H9 (cell line): ENCODE measurements at regions not wholly inside any gene's neighbourhood (a gene's known extent, or its start where the extent isn't known, plus 50 kb on each side); places are given as distances from the start of the nearest gene placed in this dataset.

Experiments used
- DNase-seq: peaks from one replicate; pipeline ENCODE4 v3.0.0-alpha.2; 2017
- H2AFZ ChIP-seq: one replicate; pipeline ENCODE4 v1.6.1; 2013; ENCODE audit warnings: mild to moderate bottlenecking, low read length, control low read depth, moderate library complexity
- H2AK5ac ChIP-seq: 2 replicates; pipeline ENCODE4 v1.6.1; 2013; ENCODE audit warnings: low read length, control low read depth, mixed read lengths; ENCODE audit not compliant: insufficient read length
- H2BK120ac ChIP-seq: one replicate; pipeline ENCODE4 v1.6.1; 2013; ENCODE audit warnings: low read depth, mild to moderate bottlenecking, low read length, control low read depth, inconsistent platforms; ENCODE audit not compliant: poor library complexity, severe bottlenecking
- H2BK12ac ChIP-seq: 2 replicates; pipeline ENCODE4 v1.6.1; 2013; ENCODE audit warnings: low read length, control low read depth, mixed read lengths, low read depth; ENCODE audit not compliant: insufficient read length
- H2BK15ac ChIP-seq: 2 replicates; pipeline ENCODE4 v1.6.1; 2013; ENCODE audit warnings: low read depth, low read length, control low read depth
- H2BK20ac ChIP-seq: one replicate; pipeline ENCODE4 v1.6.1; 2013; ENCODE audit warnings: low read depth, mild to moderate bottlenecking, low read length, control low read depth, inconsistent platforms; ENCODE audit not compliant: poor library complexity, severe bottlenecking
- H2BK5ac ChIP-seq: 2 replicates; pipeline ENCODE4 v1.6.1; 2013; ENCODE audit warnings: low read length, control low read depth, mixed read lengths; ENCODE audit not compliant: insufficient read length
- H3K14ac ChIP-seq: 2 replicates; pipeline ENCODE4 v1.6.1; 2013; ENCODE audit warnings: low read length, control low read depth; ENCODE audit not compliant: insufficient read depth
- H3K18ac ChIP-seq: 2 replicates; pipeline ENCODE4 v1.6.1; 2013; ENCODE audit warnings: low read depth, mild to moderate bottlenecking, mixed read lengths, low read length, control low read depth; ENCODE audit not compliant: insufficient read length
- H3K23ac ChIP-seq: 2 replicates; pipeline ENCODE4 v1.6.1; 2013; ENCODE audit warnings: low read length, control low read depth, mixed read lengths, low read depth; ENCODE audit not compliant: insufficient read length
- H3K23me2 ChIP-seq: 2 replicates; pipeline ENCODE4 v1.6.1; 2013; ENCODE audit warnings: low read depth, mild to moderate bottlenecking, mixed read lengths, low read length, control low read depth; ENCODE audit not compliant: insufficient read length, poor library complexity, severe bottlenecking
- H3K27ac ChIP-seq: 2 replicates; pipeline ENCODE4 v1.5.1; 2013; ENCODE audit warnings: low read length, control low read depth, mixed read lengths, low read depth; ENCODE audit not compliant: insufficient read length
- H3K27me3 ChIP-seq: 2 replicates; pipeline ENCODE4 v1.6.1; 2013; ENCODE audit warnings: low read length, control low read depth, inconsistent platforms; ENCODE audit not compliant: insufficient read depth
- H3K4ac ChIP-seq: 2 replicates; pipeline ENCODE4 v1.6.1; 2013; ENCODE audit warnings: low read depth, mild to moderate bottlenecking, control low read depth, inconsistent platforms, low read length, moderate library complexity
- H3K4me1 ChIP-seq: 2 replicates; pipeline ENCODE4 v1.6.1; 2013; ENCODE audit warnings: low read length, control low read depth, inconsistent platforms; ENCODE audit not compliant: insufficient read depth
- H3K4me2 ChIP-seq: 2 replicates; pipeline ENCODE4 v1.6.1; 2013; ENCODE audit warnings: low read length, control low read depth, mixed read lengths; ENCODE audit not compliant: insufficient read length, insufficient read depth
- H3K56ac ChIP-seq: 2 replicates; pipeline ENCODE4 v1.6.1; 2013; ENCODE audit warnings: low read depth, mild to moderate bottlenecking, mixed read lengths, low read length, control low read depth; ENCODE audit not compliant: insufficient read length
- H3K79me1 ChIP-seq: 2 replicates; pipeline ENCODE4 v1.6.1; 2013; ENCODE audit warnings: low read depth, mild to moderate bottlenecking, moderate library complexity, low read length, control low read depth, inconsistent platforms; ENCODE audit not compliant: insufficient read depth, poor library complexity, severe bottlenecking
- H3K79me2 ChIP-seq: 2 replicates; pipeline ENCODE4 v1.6.1; 2013; ENCODE audit warnings: low read length, control low read depth, inconsistent platforms; ENCODE audit not compliant: insufficient read depth
- H3K9ac ChIP-seq: 2 replicates; pipeline ENCODE4 v1.6.1; 2013; ENCODE audit warnings: low read length, control low read depth, mixed read lengths; ENCODE audit not compliant: insufficient read length; ENCODE audit errors: extremely low read depth
- H3K9me3 ChIP-seq: one replicate; pipeline ENCODE4 v1.6.1; 2013; ENCODE audit warnings: low read depth, low read length, inconsistent platforms; ENCODE audit not compliant: control insufficient read depth
- H3T11ph ChIP-seq: one replicate; pipeline ENCODE4 v1.6.1; 2013; ENCODE audit warnings: mild to moderate bottlenecking, low read length, control low read depth, inconsistent platforms
- H4K20me1 ChIP-seq: one replicate; pipeline ENCODE4 v1.6.1; 2013; ENCODE audit not compliant: control insufficient read depth, insufficient read length, insufficient read depth
- H4K5ac ChIP-seq: 2 replicates; pipeline ENCODE4 v1.6.1; 2013; ENCODE audit warnings: low read depth, mild to moderate bottlenecking, mixed read lengths, low read length, control low read depth; ENCODE audit not compliant: insufficient read length
- H4K8ac ChIP-seq: replicated peaks from 2 replicates; pipeline ENCODE4 v1.6.1; 2013; ENCODE audit warnings: low read length, control low read depth, mixed read lengths, low read depth; ENCODE audit not compliant: insufficient read length
- H4K91ac ChIP-seq: 2 replicates; pipeline ENCODE4 v1.6.1; 2013; ENCODE audit warnings: low read depth, mild to moderate bottlenecking, moderate library complexity, mixed read lengths, low read length, control low read depth; ENCODE audit not compliant: insufficient read length
- H3K27ac Mint-ChIP-seq, 3 experiments: 2 replicates in 2 of 3; 3 replicates in 1 of 3; pipeline ENCODE4 v1.8.0; 2020 to 2021; ENCODE audit warnings: mixed read lengths in 3 of 3, mild to moderate bottlenecking in 1 of 3, moderate library complexity in 1 of 3
- H3K27me3 Mint-ChIP-seq: 2 replicates; pipeline ENCODE4 v1.8.0; 2021; ENCODE audit warnings: low read depth, mild to moderate bottlenecking, moderate library complexity, mixed read lengths
- H3K36me3 Mint-ChIP-seq, 3 experiments: 2 replicates in 2 of 3; 3 replicates in 1 of 3; pipeline ENCODE4 v1.8.0; 2020 to 2021; ENCODE audit warnings: low read depth in 3 of 3, mixed read lengths in 3 of 3; ENCODE audit not compliant: insufficient read depth in 1 of 3
- H3K4me1 Mint-ChIP-seq, 2 experiments: 2 replicates each; pipeline ENCODE4 v1.8.0; 2020; ENCODE audit warnings: mixed read lengths in 2 of 2
- H3K4me3 Mint-ChIP-seq, 2 experiments: 2 replicates in 1 of 2; 3 replicates in 1 of 2; pipeline ENCODE4 v1.8.0; 2020 to 2021; ENCODE audit warnings: mild to moderate bottlenecking in 2 of 2, mixed read lengths in 2 of 2, moderate library complexity in 1 of 2
- H3K9me3 Mint-ChIP-seq, 2 experiments: 2 replicates in 1 of 2; 3 replicates in 1 of 2; pipeline ENCODE4 v1.8.0; 2020; ENCODE audit warnings: mild to moderate bottlenecking in 2 of 2, mixed read lengths in 2 of 2, moderate library complexity in 1 of 2
- CTCF ChIP-seq: fragments of 200-600 bp; sonication (generic); conservative IDR thresholded peaks from 3 replicates; pipeline ENCODE4 v1.8.0; 2021; ENCODE audit warnings: antibody characterized with exemption, mild to moderate bottlenecking
- WGBS: extraction: QIAGEN DNeasy Blood & Tissue Kit; methylation state at CpG from one replicate; pipeline ENCODE4 v1.1.7; 2013; ENCODE audit warnings: missing lambda C conversion rate, low lambda C conversion rate, mixed read lengths; ENCODE audit not compliant: insufficient read length; ENCODE audit errors: extremely low coverage; 5-methylcytosine and 5-hydroxymethylcytosine counted together

GRCh38 chr9:109652112-109652511 is 127.9 kb upstream of the PALM2AKAP2 start:
- no peak for DNase-seq
- Histone ChIP-seq H2BK20ac (no peak overlapping the region), H3K79me1 (no peaks in the 10 kb centered on the region), H2BK120ac (no peak overlapping the region), H4K91ac (no peak overlapping the region), H3K56ac (no peak overlapping the region), H3K4me2 (no peak overlapping the region), H4K5ac (no peak overlapping the region), H3K23me2 (no peaks in the 10 kb centered on the region), H4K8ac (no peak overlapping the region), H3K27ac (no peak overlapping the region), H4K20me1 (no peaks in the 10 kb centered on the region), H3K27me3 (no peaks in the 10 kb centered on the region), H3K79me2 (no peaks in the 10 kb centered on the region), H2BK5ac (no peak overlapping the region), H3K14ac (no peak overlapping the region), H3K9me3 (no peaks in the 10 kb centered on the region), H3T11ph (no peak overlapping the region), H3K4ac (no peak overlapping the region), H3K23ac (no peak overlapping the region), H3K9ac (no peak overlapping the region), H2AK5ac (no peak overlapping the region), H2AFZ (no peak overlapping the region), H3K18ac (no peak overlapping the region), H2BK12ac (no peak overlapping the region), H3K4me1 (no peaks in the 10 kb centered on the region; the same call in 1 of the 2 replicates), H2BK15ac (no peak overlapping the region)
- no peaks in the 10 kb centered on the region; a peak in 1 of 5 replicates for H3K9me3 Mint-ChIP-seq
- H3K4me3 Mint-ChIP-seq: no peak overlapping the region
- no peaks in the 10 kb centered on the region for H3K27me3 Mint-ChIP-seq
- H3K36me3 Mint-ChIP-seq: no peaks in the 10 kb centered on the region; a peak in 2 of 7 replicates
- TF ChIP-seq CTCF: no peak
- peaks cover 0 to 9% of the 10 kb centered on the region in 2 experiments; a peak in 2 of 4 replicates for H3K4me1 Mint-ChIP-seq
- no peak overlapping the region for H3K27ac Mint-ChIP-seq
- no CpG with 5 or more reads among the region's 1 CpG for WGBS
